ENCODE measurements at regions not wholly inside any gene's neighbourhood (a gene's known extent, or its start where the extent isn't known, plus 50 kb on each side); places are given as distances from the start of the nearest gene placed in this dataset.
"Not testable (repeated sequence)": the region's sequence is repeated elsewhere in the genome, so short reads cannot be mapped to it uniquely, and the experiment has no call there.

- DNase-seq: no peak
Observed at GRCh38 chr12:87529413-87529812, 499.8 kb downstream of the C12orf50 start.

DNA sequence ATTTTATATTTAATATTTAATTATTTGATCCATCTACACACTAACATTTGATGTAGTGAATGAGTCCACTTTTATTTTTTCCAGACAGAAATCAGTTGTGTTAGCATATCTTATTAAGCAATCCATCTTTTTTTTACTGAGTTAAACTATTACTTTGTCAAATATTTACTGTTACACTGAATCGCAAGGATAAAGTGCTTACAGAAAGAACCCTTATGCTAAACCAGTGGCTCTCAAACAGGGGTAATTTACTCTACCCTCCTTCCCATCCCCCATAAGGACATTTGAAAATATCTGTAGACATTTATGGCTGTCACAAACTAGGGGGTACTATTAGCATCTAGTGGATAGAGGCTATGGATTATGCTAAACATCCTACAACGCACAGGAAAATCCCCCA is 508.2 kb downstream of the C12orf50 start:
- no peak for DNase-seq

DNA sequence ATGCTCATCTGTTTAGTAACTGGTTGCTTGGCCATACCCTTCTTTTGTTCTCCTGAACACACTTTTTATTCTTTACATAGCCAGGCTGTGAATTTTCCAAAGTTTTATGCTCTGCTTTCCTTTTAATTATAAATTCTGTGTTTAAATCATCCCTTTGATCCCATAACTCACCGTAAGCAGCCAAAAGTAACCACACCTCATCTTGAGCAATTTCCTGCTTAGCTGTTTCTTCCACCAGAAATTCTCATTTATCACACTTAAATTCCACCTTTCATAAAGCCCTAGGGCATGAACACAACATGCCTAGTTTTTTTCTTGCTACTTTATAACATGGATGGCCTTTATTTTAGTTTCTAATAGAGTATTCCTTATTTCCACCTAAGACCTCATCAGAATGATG is 510.7 kb downstream of the C12orf50 start:
- DNase-seq: no peak

GRCh38 chr12:87518036-87518435 is 511.2 kb downstream of the C12orf50 start:
- DNase-seq: no peak

GRCh38 chr12:87513536-87514280 is 515.5 kb downstream of the C12orf50 start:
- DNase-seq: no peak

- DNase-seq: no peak
Observed at GRCh38 chr12:87511371-87511770, 517.8 kb downstream of the C12orf50 start.

DNA sequence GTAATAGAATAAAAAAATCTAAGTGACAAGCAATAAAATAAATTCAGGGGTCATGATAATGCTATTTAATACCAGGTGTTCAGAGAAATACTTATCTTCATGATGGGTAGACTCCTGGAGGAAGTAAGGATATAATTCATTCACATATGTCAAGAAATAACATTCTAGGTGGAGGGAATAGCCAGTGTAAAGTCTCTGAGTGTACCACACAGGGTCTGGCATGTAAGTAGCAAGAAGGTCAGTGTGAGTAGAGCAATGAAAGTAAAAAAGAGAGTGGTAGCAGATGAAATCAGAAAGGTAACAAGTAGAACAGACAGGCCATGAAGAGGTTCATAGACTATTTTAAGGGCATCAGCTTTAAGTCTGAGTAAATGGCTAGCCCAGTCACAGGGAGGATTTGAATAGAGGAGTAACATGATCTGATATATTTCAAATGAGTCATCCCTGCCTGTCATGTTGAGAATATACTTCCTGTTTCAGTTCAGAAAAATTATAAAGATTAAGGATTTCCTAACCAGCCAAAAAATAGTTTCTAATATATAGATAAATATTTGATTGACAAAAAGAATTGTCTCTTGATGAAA is 519.9 kb downstream of the C12orf50 start:
- DNase-seq: no peak

DNA sequence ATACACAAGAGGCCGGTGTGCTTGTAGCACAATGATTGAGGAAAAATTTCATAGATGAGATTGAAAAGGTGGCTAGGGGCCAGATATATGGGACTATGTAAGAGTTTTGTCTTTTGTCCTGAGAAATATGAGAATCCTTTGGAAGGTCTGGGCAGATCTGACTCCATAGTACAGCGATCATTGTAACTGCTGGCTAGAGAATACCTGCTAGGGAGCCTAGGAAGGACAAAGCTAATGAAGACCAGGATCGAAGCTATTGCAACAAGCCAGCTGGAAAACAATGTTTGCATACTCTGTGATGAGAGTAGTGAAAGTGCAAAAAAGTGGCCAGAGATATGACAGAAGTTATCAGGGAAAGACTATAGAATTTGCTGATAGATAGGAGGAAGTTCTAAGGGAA is 537.6 kb downstream of the C12orf50 start:
- no peak for DNase-seq

GRCh38 chr12:87491089-87491488 is 538.1 kb downstream of the C12orf50 start:
- DNase-seq: no peak

- DNase-seq: no peak
Observed at GRCh38 chr12:87469295-87469694, 559.9 kb downstream of the C12orf50 start.

- no peak for DNase-seq
Observed at GRCh38 chr12:87467936-87468335, 561.3 kb downstream of the C12orf50 start.

DNA sequence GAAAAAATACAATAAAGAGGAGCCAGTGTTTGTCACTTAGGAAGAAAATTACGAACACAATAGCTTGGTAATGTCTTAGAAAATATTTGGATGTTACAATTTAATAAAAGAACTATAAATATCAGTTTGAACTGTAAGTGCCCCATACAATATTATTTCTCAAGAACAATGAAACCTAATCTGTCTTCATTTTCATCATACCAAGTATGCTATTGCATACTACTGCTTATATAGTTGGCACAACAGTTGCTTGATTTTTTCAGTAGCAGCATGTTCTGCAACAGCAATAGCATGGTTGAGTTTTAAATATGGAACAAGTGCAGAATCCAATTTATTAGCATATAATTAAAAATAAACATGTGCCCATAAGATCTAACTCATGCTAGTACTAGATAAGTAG is 564.6 kb downstream of the C12orf50 start:
- no peak for DNase-seq

DNA sequence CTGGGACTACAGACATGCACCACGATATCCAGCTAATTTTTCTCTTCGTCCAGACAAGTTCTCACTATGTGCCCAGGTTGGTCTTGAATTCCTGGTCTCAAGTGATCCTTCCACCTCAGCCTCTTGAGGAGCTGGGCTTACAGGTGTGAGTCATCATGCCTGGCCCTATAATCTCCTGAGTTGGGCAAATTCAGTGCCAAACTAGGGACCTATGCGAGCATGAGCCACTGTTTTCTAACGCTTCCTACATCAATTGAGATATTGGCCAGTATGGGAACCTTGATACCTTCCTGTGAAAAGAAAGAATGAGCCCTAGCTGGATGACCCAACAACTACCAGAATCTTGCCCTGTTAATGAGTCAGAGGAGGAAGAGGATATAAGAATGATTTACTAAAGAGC is 585.2 kb downstream of the C12orf50 start:
- DNase-seq: no peak

- no peak for DNase-seq
Observed at GRCh38 chr12:87441511-87441910, 587.7 kb downstream of the C12orf50 start.

- no peak for DNase-seq
Observed at GRCh38 chr12:87439990-87440827, 589.0 kb downstream of the C12orf50 start.

GRCh38 chr12:87430444-87430843 is 598.8 kb downstream of the C12orf50 start:
- DNase-seq: no peak

- no peak for DNase-seq
Observed at GRCh38 chr12:87428701-87429277, 600.4 kb downstream of the C12orf50 start.

DNA sequence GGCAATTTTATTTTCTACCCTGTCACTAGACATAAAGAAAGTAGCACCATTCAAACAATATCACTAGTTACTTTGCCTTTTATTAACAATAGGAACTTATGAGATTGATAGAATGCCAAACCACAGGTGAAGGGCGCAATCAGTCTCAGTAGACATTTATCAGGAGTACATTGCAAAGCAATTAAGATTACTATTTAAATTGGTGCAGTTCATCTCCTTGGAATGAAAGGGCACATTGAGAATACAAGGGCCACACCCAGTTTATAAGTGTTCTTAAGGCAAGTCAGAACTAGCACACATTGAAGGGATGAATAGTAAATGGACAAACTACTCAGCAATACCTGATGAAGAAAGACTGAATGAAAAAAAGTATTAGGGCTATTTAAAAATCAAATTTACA is 601.4 kb downstream of the C12orf50 start:
- no peak for DNase-seq

GRCh38 chr12:87425942-87426554 is 603.2 kb downstream of the C12orf50 start:
- DNase-seq: no peak

DNA sequence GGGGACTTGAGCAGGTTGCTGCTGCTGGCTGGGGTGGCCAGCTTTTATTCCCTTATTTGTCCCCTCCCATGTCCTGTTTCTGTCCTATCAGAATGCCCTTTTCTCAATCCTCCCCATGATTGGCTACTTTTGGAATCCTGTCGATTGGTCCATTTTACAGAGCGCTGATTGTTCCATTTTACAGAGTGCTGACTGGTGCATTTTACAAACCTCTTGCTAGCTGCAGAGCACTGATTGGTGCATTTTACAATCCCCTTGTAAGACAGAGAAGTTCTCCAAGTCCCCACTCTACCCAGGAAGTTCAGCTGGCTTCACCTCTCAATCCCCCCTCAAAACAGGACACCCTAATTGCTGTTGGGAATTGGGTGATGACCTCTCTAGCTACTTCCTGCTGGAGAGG is 608.0 kb downstream of the C12orf50 start:
- not testable (repeated sequence) for DNase-seq

DNA sequence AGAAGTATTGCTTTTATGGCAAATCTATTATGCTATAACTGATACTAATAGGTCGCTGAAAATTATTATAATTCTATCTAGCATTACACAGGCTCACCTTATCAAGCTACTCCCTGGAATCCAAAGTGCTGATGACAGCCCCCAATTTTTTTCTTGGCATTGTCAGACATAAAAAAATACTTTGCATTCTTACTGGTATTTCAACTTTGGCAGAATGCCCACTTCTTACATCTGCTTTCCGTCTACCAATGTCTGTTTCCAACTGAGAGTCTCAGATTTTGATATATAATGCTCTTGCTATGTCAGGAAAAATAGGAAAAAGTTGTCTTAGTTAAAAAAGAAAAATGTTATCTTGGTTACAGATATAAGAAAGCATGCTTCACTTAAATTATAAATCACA is 615.4 kb downstream of the C12orf50 start:
- DNase-seq: peak; percentile 13

GRCh38 chr12:87406926-87407325 is 622.3 kb downstream of the C12orf50 start:
- no peak for DNase-seq

GRCh38 chr12:87405918-87406317 is 623.3 kb downstream of the C12orf50 start:
- no peak for DNase-seq

Measured in NCI-H2171 treated with DMSO at 0.1 percent for 48 hours (cell line).